ENCODE measurements at regions not wholly inside any gene's neighbourhood (a gene's known extent, or its start where the extent isn't known, plus 50 kb on each side); places are given as distances from the start of the nearest gene placed in this dataset.

DNA sequence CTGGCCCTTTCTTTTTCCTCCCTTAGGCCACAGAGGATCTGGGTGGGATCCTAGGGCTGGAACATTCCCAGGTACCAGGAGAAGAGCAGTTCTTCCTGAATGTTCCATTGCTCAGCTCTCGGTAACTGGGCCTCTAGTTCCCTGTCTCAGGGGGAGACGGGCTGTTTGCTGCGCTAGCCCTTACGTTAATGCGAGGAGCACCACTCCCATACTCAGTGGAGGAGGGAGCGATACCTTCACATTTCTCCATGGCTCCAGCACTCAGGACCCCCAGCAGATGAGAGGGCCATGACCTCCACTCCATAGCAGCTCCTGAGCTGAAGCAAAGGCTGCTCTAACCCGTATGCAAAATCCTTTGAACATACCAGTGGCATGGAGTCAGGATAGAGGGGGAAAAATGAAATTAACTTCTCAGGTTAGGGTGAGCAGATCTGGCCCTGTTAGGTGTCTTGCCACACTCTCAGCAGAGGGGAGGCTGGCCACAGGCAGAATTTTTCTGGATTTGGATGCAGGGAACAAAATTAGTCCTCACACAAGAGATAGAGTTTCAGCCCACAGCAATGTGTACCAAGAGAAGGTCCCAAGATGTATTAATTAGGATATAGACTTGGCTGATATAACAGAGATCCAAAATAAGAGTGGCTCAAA lies 206.7 kb downstream of the ZFP36L2 start:
- TF ChIP-seq, protein P1, sequence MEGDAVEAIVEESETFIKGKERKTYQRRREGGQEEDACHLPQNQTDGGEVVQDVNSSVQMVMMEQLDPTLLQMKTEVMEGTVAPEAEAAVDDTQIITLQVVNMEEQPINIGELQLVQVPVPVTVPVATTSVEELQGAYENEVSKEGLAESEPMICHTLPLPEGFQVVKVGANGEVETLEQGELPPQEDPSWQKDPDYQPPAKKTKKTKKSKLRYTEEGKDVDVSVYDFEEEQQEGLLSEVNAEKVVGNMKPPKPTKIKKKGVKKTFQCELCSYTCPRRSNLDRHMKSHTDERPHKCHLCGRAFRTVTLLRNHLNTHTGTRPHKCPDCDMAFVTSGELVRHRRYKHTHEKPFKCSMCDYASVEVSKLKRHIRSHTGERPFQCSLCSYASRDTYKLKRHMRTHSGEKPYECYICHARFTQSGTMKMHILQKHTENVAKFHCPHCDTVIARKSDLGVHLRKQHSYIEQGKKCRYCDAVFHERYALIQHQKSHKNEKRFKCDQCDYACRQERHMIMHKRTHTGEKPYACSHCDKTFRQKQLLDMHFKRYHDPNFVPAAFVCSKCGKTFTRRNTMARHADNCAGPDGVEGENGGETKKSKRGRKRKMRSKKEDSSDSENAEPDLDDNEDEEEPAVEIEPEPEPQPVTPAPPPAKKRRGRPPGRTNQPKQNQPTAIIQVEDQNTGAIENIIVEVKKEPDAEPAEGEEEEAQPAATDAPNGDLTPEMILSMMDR (conservative IDR thresholded peaks at IDR 0.05) = no peak
- H3K27ac ChIP-seq = no peak overlapping the region

DNA sequence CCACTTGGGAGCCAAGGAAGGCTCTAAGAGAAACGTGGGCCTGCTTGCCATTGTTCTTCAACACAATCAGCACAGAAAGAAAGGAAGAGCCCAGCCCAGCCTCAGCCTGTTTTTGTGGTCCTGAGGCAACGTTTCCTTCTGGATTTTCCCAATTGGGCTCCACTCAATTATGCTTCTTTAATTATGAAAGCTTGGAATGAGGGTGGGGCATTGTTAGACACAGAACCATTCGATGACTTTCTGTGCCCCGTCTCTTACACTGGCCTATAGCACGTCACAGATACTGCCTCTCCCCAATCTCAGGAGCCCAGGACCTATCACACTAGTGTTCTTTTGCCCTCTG lies 207.4 kb downstream of the ZFP36L2 start:
- H3K27ac ChIP-seq = no peak overlapping the region
- TF ChIP-seq, protein P1 (conservative IDR thresholded peaks at IDR 0.05) = no peak

DNA sequence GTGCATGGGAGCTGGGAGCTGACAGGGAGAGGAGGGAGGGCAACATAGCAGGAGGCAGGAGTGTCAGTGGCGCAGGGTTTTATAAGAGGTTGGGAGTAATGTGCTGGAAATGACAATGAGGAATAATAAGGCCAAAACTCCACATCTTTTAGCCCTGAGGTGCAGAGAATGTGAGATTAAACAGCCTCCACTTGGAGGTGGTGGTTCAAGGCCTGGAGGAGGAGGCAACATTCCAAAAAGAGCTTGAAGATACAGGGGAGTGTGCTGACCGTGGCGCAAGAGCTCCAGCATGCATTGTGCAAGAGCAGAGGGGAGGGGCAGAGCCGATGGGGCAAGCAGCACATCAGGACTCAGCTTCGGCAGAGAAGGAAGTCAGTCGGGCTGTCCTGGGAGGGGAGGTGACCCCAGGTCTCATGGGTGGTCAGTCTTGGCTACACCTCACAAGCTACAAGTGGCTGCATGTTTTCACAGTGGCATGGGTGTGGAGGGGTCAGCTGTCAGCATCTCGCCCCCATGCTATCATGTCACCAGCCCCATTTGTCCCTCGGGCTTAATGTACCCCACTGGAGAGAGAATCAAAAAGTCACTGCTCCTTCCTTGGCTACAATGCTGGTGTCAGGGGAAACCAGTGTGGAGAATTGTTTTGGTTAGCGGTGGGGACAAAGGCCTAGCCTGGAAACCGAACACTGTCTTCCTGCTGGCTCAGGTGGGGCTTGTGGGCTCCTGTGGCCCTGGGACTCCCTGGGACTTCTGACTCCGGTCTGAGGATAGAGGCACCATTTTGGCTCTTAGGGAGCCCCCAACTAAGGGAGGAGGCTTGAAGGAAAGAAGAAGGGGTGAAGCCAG lies 208.0 kb downstream of the ZFP36L2 start:
- H3K27ac ChIP-seq = no peak overlapping the region
- TF ChIP-seq, protein P1 (conservative IDR thresholded peaks at IDR 0.05) = no peak

- no peak overlapping the region for H3K27ac ChIP-seq
- TF ChIP-seq, protein P1 (conservative IDR thresholded peaks at IDR 0.05) = no peak
Observed at GRCh38 chr2:43013821-43014345, 212.5 kb downstream of the ZFP36L2 start.

DNA sequence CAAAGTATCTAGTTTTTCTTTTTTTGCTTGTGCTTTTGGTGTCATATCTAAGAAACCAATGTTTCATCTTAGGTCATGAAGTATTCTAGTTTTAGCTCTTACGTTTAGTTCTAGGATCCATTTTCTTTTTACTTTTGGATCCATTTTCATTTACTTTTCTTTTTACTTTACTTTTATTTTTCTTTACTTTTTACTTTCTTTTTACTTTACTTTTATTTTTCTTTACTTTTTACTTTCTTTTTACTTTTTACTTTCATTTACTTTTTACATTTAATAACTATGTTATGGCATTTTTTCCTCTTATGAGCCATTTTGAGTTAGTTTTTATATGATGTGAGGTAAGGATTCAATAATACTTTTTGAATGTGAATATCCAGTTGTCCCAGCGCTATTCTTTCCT lies 213.4 kb downstream of the ZFP36L2 start:
- no peak overlapping the region for H3K27ac ChIP-seq
- TF ChIP-seq, protein P1 (conservative IDR thresholded peaks at IDR 0.05) = no peak

DNA sequence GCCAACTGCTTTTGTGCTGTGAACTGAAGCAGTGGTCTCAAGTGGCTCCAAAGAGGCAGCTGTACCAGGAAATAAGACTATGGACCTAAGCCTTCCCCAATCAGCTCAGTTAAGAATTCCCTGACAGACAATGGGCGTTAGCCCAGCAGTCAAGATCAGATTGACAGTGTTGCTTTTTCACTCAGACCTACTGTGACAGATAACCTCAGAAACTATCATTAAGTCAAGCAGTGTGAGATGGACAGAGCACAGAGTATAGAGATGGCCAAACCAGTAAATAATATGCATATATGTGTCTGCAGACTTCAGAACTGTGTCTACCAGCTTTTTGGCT lies 215.3 kb downstream of the ZFP36L2 start:
- TF ChIP-seq, protein P1 (conservative IDR thresholded peaks at IDR 0.05) = no peak

DNA sequence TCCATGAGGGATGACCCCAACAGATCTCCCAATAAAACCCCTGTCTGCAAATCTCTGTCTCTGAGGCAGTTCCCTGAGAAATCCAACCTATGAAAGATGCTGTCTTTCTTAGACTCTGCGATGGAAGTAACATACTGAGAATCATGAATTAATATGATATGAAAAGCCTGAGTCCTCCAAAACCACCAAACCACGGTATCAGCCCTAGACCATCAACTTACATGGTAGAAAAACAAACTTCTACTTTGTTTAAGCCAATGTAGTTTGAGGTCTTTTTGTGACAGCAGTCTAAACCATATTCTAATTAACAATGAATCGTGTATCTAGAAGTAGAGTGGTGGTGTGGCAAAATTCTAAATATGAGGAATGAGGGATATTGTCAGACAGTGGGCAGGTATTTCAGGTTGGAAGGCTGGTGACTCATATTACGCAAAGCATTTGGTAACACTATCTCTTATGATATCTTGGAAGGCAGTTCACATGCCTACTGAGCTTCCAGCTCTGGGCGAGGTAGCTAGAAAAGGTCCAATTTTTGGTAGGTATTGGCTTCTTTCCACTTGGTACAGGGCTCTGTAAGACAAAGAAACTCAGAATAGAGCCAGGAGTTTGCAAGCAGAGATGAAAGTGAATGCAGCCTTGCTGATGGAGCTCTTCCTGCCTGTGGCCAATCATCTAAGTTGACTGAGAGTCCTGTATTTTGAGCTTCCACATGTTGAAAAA lies 215.8 kb downstream of the ZFP36L2 start:
- TF ChIP-seq, protein P1 (conservative IDR thresholded peaks at IDR 0.05) = no peak
- no peak overlapping the region for H3K27ac ChIP-seq

More for the DNA sequence above, 215.3 kb downstream of the ZFP36L2 start:
- H3K27ac ChIP-seq = no peak overlapping the region

Measured in VCaP (cell line).